ENCODE measurements at regions not wholly inside any gene's neighbourhood (a gene's known extent, or its start where the extent isn't known, plus 50 kb on each side); places are given as distances from the start of the nearest gene placed in this dataset.
A peak's percentile ranks its signal among the peaks of the same experiment; 100 is the strongest.

DNA sequence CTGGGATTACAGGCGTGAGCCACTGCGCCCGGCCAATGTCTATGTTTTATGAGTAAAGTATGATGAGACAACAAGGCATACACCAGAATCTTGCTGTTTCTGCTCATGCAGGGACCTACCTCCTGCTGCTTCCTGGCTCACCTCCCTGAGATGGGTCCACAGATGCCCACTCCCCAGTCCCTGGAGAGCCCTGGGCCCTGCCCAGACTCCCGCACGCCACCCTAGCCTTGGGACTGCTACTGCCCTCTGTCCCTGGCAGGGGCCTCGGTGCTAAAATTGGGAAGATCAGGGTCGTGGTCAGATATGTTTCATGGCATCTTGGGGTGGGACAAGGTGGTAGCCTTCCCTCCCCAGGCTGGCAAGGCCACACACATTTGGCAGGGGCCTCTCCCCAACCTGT, 84.3 kb upstream of the BCOR start:
- no peak for DNase-seq
- 88% methylated on average over 6 of the region's 7 CpGs for WGBS (ENCODE audit: insufficient coverage)
- peaks cover 0 to 3% of the 10 kb centered on the region in 2 donors for H3K27me3 Mint-ChIP-seq (ENCODE audit: low read depth in 2 of 2)
- H3K4me3 Mint-ChIP-seq: no peak overlapping the region
- Histone ChIP-seq H3K4me3 (ENCODE audit: low read length) (no peak overlapping the region), H3K4me1 (ENCODE audit: control insufficient read depth, insufficient read depth, low read length) (peaks cover 3% of the 10 kb centered on the region), H3K27me3 (ENCODE audit: control insufficient read depth, insufficient read depth, low read length) (no peaks in the 10 kb centered on the region), H3K36me3 (ENCODE audit: control insufficient read depth, insufficient read depth, low read length) (no peaks in the 10 kb centered on the region), H3K9me3 (ENCODE audit: control insufficient read depth, insufficient read depth, low read length) (no peaks in the 10 kb centered on the region), H3K27ac (ENCODE audit: low read length) (no peak overlapping the region)
- TF ChIP-seq, protein P1, sequence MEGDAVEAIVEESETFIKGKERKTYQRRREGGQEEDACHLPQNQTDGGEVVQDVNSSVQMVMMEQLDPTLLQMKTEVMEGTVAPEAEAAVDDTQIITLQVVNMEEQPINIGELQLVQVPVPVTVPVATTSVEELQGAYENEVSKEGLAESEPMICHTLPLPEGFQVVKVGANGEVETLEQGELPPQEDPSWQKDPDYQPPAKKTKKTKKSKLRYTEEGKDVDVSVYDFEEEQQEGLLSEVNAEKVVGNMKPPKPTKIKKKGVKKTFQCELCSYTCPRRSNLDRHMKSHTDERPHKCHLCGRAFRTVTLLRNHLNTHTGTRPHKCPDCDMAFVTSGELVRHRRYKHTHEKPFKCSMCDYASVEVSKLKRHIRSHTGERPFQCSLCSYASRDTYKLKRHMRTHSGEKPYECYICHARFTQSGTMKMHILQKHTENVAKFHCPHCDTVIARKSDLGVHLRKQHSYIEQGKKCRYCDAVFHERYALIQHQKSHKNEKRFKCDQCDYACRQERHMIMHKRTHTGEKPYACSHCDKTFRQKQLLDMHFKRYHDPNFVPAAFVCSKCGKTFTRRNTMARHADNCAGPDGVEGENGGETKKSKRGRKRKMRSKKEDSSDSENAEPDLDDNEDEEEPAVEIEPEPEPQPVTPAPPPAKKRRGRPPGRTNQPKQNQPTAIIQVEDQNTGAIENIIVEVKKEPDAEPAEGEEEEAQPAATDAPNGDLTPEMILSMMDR (IDR thresholded peaks at IDR 0.05): no peak
- intact Hi-C loops (cut with micrococcal nuclease): no loop called here
- ATAC-seq: no peak
- no peak overlapping the region for H3K27ac Mint-ChIP-seq
- H3K9me3 Mint-ChIP-seq: peaks cover 5 to 8% of the 10 kb centered on the region in 2 donors
- peaks cover 4% of the 10 kb centered on the region in 2 donors for H3K4me1 Mint-ChIP-seq
- no peaks in the 10 kb centered on the region for H3K36me3 Mint-ChIP-seq

DNA sequence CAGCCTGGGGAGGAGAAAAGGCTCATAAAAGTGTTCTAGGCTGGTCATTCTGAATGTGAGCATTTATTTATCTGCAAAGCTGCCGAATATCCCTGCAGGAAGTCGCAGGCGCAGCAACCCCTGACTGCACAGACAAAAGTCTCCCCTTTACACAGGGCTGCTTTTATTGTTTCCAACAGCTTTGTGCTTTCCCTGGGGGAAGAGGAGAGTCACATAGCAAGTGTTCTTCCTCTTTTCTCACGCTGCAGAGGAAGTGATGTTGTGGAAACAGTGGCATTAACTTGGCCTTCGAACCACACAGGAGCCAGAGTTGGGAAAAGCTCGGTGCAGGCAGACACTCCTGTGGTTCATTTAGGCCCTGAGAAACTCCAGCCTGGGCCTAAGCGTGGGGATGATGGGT, 81.5 kb upstream of the BCOR start:
- ATAC-seq: no peak
- H3K36me3 Mint-ChIP-seq: no peaks in the 10 kb centered on the region
- no peak overlapping the region for H3K4me3 Mint-ChIP-seq
- no peaks in the 10 kb centered on the region for H3K27me3 Mint-ChIP-seq (ENCODE audit: low read depth in 2 of 2)
- WGBS (ENCODE audit: insufficient coverage): 70% methylated on average over 3 of the region's 7 CpGs
- H3K4me1 Mint-ChIP-seq: peaks cover 11% of the 10 kb centered on the region in 2 donors
- Histone ChIP-seq H3K4me1 (ENCODE audit: control insufficient read depth, insufficient read depth, low read length) (peaks cover 22% of the 10 kb centered on the region), H3K9me3 (ENCODE audit: control insufficient read depth, insufficient read depth, low read length) (no peaks in the 10 kb centered on the region), H3K36me3 (ENCODE audit: control insufficient read depth, insufficient read depth, low read length) (no peaks in the 10 kb centered on the region), H3K27me3 (ENCODE audit: control insufficient read depth, insufficient read depth, low read length) (no peaks in the 10 kb centered on the region), H3K4me3 (ENCODE audit: low read length) (no peak overlapping the region), H3K27ac (ENCODE audit: low read length) (no peak overlapping the region)
- intact Hi-C loops (cut with micrococcal nuclease): loop anchor here (5.0 to 10.0 kb wide), 2 partner anchors 154 to 322 kb away; no protein-coding TSS in a partner anchor
- H3K9me3 Mint-ChIP-seq: no peaks in the 10 kb centered on the region
- TF ChIP-seq, protein P1 (IDR thresholded peaks at IDR 0.05): no peak
- H3K27ac Mint-ChIP-seq: no peak overlapping the region
- no peak for DNase-seq

DNA sequence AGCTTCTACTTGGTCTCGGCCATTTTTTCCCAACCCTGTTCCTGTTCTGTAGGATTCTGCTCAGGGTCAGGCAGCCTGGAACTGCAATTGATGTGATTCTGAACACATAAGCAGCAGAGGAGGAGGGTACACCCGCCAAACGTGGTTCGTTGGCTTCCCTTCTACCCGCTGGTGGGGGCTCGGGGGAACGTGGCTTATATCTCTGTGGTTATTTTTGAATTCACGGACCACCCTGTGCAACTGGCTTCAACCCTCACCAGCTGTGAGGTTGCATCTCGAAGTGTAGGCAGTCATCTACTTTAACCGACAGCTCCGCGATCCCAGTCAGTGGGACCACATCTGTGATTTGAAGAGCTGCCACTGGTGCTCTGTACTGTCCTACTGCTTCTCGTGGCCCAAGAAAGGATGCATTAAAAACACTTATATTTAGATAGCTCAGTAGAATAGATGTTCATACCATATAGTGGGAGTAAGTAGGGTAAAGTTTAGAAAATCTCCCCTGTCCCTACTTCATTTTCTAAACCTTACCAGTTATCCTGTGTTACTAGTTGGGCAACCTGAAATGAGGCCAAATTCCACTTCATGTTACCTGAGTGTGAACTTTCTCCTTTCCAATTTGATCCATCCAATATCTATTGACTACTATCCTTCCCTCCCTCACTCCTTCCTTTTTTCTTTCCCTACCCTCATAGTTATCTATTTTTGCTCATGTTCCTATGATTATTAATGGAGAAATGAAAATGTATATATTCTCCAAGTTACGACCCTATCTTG, 80.4 kb upstream of the BCOR start:
- DNase-seq (peak in 1 of 2 donors; percentile 26), ATAC-seq (no peak)
- 46% methylated on average over 13 of the region's 14 CpGs for WGBS (ENCODE audit: insufficient coverage)
- Mint-ChIP-seq H3K9me3 (no peaks in the 10 kb centered on the region), H3K4me1 (peaks cover 20 to 23% of the 10 kb centered on the region in 2 donors), H3K4me3 (no peak overlapping the region), H3K27me3 (ENCODE audit: low read depth in 2 of 2) (peaks cover 0 to 3% of the 10 kb centered on the region in 2 donors), H3K36me3 (no peaks in the 10 kb centered on the region), H3K27ac (peak overlapping the region; percentile 45 to 93)
- Histone ChIP-seq H3K36me3 (ENCODE audit: control insufficient read depth, insufficient read depth, low read length) (no peaks in the 10 kb centered on the region), H3K27ac (ENCODE audit: low read length) (peak overlapping the region; percentile 7), H3K4me3 (ENCODE audit: low read length) (no peak overlapping the region), H3K4me1 (ENCODE audit: control insufficient read depth, insufficient read depth, low read length) (peaks cover 34% of the 10 kb centered on the region), H3K9me3 (ENCODE audit: control insufficient read depth, insufficient read depth, low read length) (no peaks in the 10 kb centered on the region), H3K27me3 (ENCODE audit: control insufficient read depth, insufficient read depth, low read length) (no peaks in the 10 kb centered on the region)
- intact Hi-C loops (cut with micrococcal nuclease): loop anchor here (1.0 to 10.0 kb wide), 4 partner anchors 23 to 321 kb away; no protein-coding TSS in a partner anchor
- TF ChIP-seq, protein P1 (IDR thresholded peaks at IDR 0.05): no peak

All from natural killer cell (primary cell).